ENCODE measurements at regions not wholly inside any gene's neighbourhood (a gene's known extent, or its start where the extent isn't known, plus 50 kb on each side); places are given as distances from the start of the nearest gene placed in this dataset.

- no peak for TF ChIP-seq CTCF (IDR thresholded peaks at IDR 0.05; ENCODE audit: low read depth, low read length, missing input control)
- no peak for TF ChIP-seq RXRA (IDR thresholded peaks at IDR 0.05)
- no peak for TF ChIP-seq RAD21 (IDR thresholded peaks at IDR 0.05)
- TF ChIP-seq GABPA (IDR thresholded peaks at IDR 0.05 in 1 of 2, conservative IDR thresholded peaks at IDR 0.05 in 1 of 2), result no peak
- TF ChIP-seq, protein P1, sequence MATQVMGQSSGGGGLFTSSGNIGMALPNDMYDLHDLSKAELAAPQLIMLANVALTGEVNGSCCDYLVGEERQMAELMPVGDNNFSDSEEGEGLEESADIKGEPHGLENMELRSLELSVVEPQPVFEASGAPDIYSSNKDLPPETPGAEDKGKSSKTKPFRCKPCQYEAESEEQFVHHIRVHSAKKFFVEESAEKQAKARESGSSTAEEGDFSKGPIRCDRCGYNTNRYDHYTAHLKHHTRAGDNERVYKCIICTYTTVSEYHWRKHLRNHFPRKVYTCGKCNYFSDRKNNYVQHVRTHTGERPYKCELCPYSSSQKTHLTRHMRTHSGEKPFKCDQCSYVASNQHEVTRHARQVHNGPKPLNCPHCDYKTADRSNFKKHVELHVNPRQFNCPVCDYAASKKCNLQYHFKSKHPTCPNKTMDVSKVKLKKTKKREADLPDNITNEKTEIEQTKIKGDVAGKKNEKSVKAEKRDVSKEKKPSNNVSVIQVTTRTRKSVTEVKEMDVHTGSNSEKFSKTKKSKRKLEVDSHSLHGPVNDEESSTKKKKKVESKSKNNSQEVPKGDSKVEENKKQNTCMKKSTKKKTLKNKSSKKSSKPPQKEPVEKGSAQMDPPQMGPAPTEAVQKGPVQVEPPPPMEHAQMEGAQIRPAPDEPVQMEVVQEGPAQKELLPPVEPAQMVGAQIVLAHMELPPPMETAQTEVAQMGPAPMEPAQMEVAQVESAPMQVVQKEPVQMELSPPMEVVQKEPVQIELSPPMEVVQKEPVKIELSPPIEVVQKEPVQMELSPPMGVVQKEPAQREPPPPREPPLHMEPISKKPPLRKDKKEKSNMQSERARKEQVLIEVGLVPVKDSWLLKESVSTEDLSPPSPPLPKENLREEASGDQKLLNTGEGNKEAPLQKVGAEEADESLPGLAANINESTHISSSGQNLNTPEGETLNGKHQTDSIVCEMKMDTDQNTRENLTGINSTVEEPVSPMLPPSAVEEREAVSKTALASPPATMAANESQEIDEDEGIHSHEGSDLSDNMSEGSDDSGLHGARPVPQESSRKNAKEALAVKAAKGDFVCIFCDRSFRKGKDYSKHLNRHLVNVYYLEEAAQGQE (IDR thresholded peaks at IDR 0.05), result no peak
- TF ChIP-seq, protein P2, sequence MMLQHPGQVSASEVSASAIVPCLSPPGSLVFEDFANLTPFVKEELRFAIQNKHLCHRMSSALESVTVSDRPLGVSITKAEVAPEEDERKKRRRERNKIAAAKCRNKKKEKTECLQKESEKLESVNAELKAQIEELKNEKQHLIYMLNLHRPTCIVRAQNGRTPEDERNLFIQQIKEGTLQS (IDR thresholded peaks at IDR 0.05), result no peak
- no peak for TF ChIP-seq YY1 (IDR thresholded peaks at IDR 0.05)
- TF ChIP-seq TAF1 (conservative IDR thresholded peaks at IDR 0.05), result no peak
- TF ChIP-seq, protein P3, sequence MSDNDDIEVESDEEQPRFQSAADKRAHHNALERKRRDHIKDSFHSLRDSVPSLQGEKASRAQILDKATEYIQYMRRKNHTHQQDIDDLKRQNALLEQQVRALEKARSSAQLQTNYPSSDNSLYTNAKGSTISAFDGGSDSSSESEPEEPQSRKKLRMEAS (IDR thresholded peaks at IDR 0.05), result no peak
- no peak for TF ChIP-seq JUND (IDR thresholded peaks at IDR 0.05)
Measured at GRCh38 chr16:48942996-48943395, 333.0 kb upstream of the N4BP1 start.
